ENCODE measurements at regions not wholly inside any gene's neighbourhood (a gene's known extent, or its start where the extent isn't known, plus 50 kb on each side); places are given as distances from the start of the nearest gene placed in this dataset.

GRCh38 chr2:19818543-19818942 lies 83.2 kb downstream of the TTC32 start:
- no peaks in the 10 kb centered on the region for H3K9me2 ChIP-seq (replicated peaks; ENCODE audit: control insufficient read depth, low read length)
- H3K4me1 ChIP-seq (ENCODE audit: control insufficient read depth, low read length), result no peaks in the 10 kb centered on the region
- no peaks in the 10 kb centered on the region for H4K20me1 ChIP-seq (ENCODE audit: control insufficient read depth, insufficient read depth, low read depth, low read length)
- H3K4me3 ChIP-seq (ENCODE audit: low read length), result no peak overlapping the region
- H3K36me3 ChIP-seq (ENCODE audit: control insufficient read depth, low read length), result no peaks in the 10 kb centered on the region
- no peak overlapping the region for H3K27ac ChIP-seq (ENCODE audit: low read depth, low read length)
- no peaks in the 10 kb centered on the region for H3K9me3 ChIP-seq (ENCODE audit: control insufficient read depth, insufficient read depth, low read length)
- no peak for TF ChIP-seq CTCF (IDR thresholded peaks at IDR 0.05; ENCODE audit: low read depth, low read length, poor library complexity, severe bottlenecking)
- no peak for TF ChIP-seq EZH2phosphoT487 (IDR thresholded peaks at IDR 0.05; ENCODE audit: borderline replicate concordance, low read length)
- no peaks in the 10 kb centered on the region for H3K79me2 ChIP-seq (ENCODE audit: control insufficient read depth, low read length)
- H3K4me2 ChIP-seq (ENCODE audit: low read length), result no peak overlapping the region
- H3K27me3 ChIP-seq (ENCODE audit: control insufficient read depth, low read length), result no peaks in the 10 kb centered on the region
- H3F3A ChIP-seq (ENCODE audit: control insufficient read depth, insufficient read depth), result no peaks in the 10 kb centered on the region

GRCh38 chr2:19818039-19818438 lies 83.7 kb downstream of the TTC32 start:
- H3K36me3 ChIP-seq (ENCODE audit: control insufficient read depth, low read length), result no peaks in the 10 kb centered on the region
- H3K79me2 ChIP-seq (ENCODE audit: control insufficient read depth, low read length), result no peaks in the 10 kb centered on the region
- TF ChIP-seq CTCF (IDR thresholded peaks at IDR 0.05; ENCODE audit: low read depth, low read length, poor library complexity, severe bottlenecking), result no peak
- no peak for TF ChIP-seq EZH2phosphoT487 (IDR thresholded peaks at IDR 0.05; ENCODE audit: borderline replicate concordance, low read length)
- H3K9me3 ChIP-seq (ENCODE audit: control insufficient read depth, insufficient read depth, low read length), result no peaks in the 10 kb centered on the region
- H4K20me1 ChIP-seq (ENCODE audit: control insufficient read depth, insufficient read depth, low read depth, low read length), result no peaks in the 10 kb centered on the region
- no peaks in the 10 kb centered on the region for H3K4me1 ChIP-seq (ENCODE audit: control insufficient read depth, low read length)
- no peak overlapping the region for H3K4me2 ChIP-seq (ENCODE audit: low read length)
- no peak overlapping the region for H3K4me3 ChIP-seq (ENCODE audit: low read length)
- no peaks in the 10 kb centered on the region for H3F3A ChIP-seq (ENCODE audit: control insufficient read depth, insufficient read depth)
- H3K9me2 ChIP-seq (replicated peaks; ENCODE audit: control insufficient read depth, low read length), result no peaks in the 10 kb centered on the region
- no peak overlapping the region for H3K27ac ChIP-seq (ENCODE audit: low read depth, low read length)
- H3K27me3 ChIP-seq (ENCODE audit: control insufficient read depth, low read length), result no peaks in the 10 kb centered on the region

- no peak for TF ChIP-seq CTCF (IDR thresholded peaks at IDR 0.05; ENCODE audit: low read depth, low read length, poor library complexity, severe bottlenecking)
- TF ChIP-seq EZH2phosphoT487 (IDR thresholded peaks at IDR 0.05; ENCODE audit: borderline replicate concordance, low read length), result no peak
- no peak overlapping the region for H3K4me2 ChIP-seq (ENCODE audit: low read length)
- no peaks in the 10 kb centered on the region for H3K9me3 ChIP-seq (ENCODE audit: control insufficient read depth, insufficient read depth, low read length)
- H3K4me3 ChIP-seq (ENCODE audit: low read length), result no peak overlapping the region
- H3K79me2 ChIP-seq (ENCODE audit: control insufficient read depth, low read length), result no peaks in the 10 kb centered on the region
- H3K9me2 ChIP-seq (replicated peaks; ENCODE audit: control insufficient read depth, low read length), result no peaks in the 10 kb centered on the region
- H4K20me1 ChIP-seq (ENCODE audit: control insufficient read depth, insufficient read depth, low read depth, low read length), result no peaks in the 10 kb centered on the region
- no peak overlapping the region for H3K27ac ChIP-seq (ENCODE audit: low read depth, low read length)
- H3K27me3 ChIP-seq (ENCODE audit: control insufficient read depth, low read length), result no peaks in the 10 kb centered on the region
- no peaks in the 10 kb centered on the region for H3K36me3 ChIP-seq (ENCODE audit: control insufficient read depth, low read length)
- H3F3A ChIP-seq (ENCODE audit: control insufficient read depth, insufficient read depth), result no peaks in the 10 kb centered on the region
- H3K4me1 ChIP-seq (ENCODE audit: control insufficient read depth, low read length), result no peaks in the 10 kb centered on the region
Observed at GRCh38 chr2:19815746-19816145, 86.0 kb downstream of the TTC32 start.

- Histone ChIP-seq H3K27me3 (ENCODE audit: control insufficient read depth, low read length) (no peaks in the 10 kb centered on the region), H3K27ac (ENCODE audit: low read depth, low read length) (no peak overlapping the region), H3K79me2 (ENCODE audit: control insufficient read depth, low read length) (no peaks in the 10 kb centered on the region), H4K20me1 (ENCODE audit: control insufficient read depth, insufficient read depth, low read depth, low read length) (no peaks in the 10 kb centered on the region), H3F3A (ENCODE audit: control insufficient read depth, insufficient read depth) (no peaks in the 10 kb centered on the region), H3K4me1 (ENCODE audit: control insufficient read depth, low read length) (no peaks in the 10 kb centered on the region), H3K9me3 (ENCODE audit: control insufficient read depth, insufficient read depth, low read length) (no peaks in the 10 kb centered on the region), H3K4me3 (ENCODE audit: low read length) (no peak overlapping the region), H3K36me3 (ENCODE audit: control insufficient read depth, low read length) (no peaks in the 10 kb centered on the region), H3K9me2 (replicated peaks; ENCODE audit: control insufficient read depth, low read length) (no peaks in the 10 kb centered on the region), H3K4me2 (ENCODE audit: low read length) (no peak overlapping the region)
- TF ChIP-seq CTCF (IDR thresholded peaks at IDR 0.05; ENCODE audit: low read depth, low read length, poor library complexity, severe bottlenecking) (no peak), EZH2phosphoT487 (IDR thresholded peaks at IDR 0.05; ENCODE audit: borderline replicate concordance, low read length) (no peak)
Observed at GRCh38 chr2:19812166-19812565, 89.6 kb downstream of the TTC32 start.

Measured in DOHH2 (cell line).